HG02678 (cell line): ENCODE measurements at regions not wholly inside any gene's neighbourhood (a gene's known extent, or its start where the extent isn't known, plus 50 kb on each side); places are given as distances from the start of the nearest gene placed in this dataset.

ENCODE experiments used
- ATAC-seq: cut with Tn5 transposase; IDR thresholded peaks from one replicate; pipeline ENCODE4 v1.9.1; 2021; ENCODE audit warnings: mild to moderate bottlenecking, moderate library complexity; ENCODE audit not compliant: unreplicated experiment

DNA sequence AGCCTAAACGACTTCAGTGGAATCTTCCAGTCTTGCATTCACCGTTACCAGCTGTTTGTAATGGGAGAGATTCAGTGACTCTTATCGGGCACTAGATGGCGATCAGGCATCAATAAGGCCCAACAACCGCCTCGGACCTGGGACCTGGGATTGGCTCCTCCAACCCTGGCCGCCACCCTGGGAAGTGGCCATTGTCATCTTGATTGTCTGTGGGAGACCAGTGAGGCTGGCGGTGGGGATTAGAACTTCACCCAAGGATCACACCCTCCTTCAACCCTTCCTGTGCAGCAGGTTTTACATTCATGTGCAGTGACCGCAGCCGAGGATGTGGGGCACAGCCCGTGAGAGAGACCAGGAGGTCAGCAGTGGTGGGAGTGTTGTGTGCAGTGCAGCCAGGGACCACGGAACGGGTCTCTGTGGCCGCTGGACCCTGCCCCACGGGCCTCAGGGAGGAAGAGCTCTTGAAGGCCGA lies 85.3 kb downstream of the SPP2 start:
- ATAC-seq = peak; percentile 59

DNA sequence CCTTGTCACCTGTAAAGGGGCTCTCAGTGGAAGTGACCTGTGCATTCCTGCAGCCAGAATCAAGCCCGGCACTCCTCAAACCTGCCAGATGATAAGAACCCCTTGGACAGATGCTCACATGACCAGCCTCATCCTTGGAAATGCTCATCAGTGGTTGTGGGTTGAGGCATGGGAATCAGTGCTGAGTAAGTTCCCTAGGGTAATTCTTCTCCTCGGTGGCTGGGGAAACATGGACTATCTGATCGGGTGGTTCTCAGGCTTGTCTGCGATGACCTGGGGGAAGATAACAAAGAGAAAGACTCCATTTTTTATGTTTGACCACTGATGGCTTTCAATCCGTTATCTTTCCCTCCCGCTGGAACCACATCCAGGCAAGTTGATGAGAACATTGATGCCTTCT lies 84.0 kb downstream of the SPP2 start:
- ATAC-seq = no peak

DNA sequence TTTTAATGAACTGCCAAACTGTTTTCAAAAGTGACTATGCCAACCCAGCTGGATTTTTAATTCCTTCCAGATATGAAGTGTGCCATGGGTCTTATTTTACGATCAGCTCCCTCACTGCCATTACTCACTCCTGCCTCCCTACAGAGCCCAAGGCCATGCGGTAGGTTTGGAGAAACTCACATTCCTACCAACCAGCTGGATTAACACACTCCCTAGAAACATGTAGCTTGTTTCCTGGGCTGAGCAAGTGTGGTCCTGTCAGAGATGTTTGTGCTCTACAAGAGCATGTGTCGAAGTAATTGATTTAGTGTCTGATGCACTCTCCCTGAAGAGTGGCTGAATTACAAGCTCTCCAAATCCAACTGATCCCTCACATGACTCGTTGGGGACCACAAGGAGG lies 82.5 kb downstream of the SPP2 start:
- ATAC-seq = no peak

DNA sequence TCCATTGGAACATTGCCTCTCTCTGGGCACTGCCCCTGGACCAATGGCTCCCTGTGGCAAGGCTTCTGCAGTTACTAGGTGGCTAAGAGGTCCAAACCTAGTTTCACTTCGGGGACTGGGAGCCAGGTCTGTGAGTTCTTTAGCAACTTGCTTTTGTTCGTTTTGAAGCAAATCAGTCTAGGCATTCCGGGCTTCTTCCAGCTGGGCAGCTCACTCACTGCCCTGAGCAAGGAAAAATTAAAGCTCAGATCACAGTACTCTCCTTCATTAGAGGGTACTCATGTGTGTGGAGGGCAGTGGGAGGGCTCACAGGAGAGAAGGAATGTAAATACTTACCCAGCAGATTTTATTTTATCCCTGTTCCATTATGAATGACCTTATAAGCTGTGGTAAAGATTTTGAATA lies 80.3 kb downstream of the SPP2 start:
- no peak for ATAC-seq

DNA sequence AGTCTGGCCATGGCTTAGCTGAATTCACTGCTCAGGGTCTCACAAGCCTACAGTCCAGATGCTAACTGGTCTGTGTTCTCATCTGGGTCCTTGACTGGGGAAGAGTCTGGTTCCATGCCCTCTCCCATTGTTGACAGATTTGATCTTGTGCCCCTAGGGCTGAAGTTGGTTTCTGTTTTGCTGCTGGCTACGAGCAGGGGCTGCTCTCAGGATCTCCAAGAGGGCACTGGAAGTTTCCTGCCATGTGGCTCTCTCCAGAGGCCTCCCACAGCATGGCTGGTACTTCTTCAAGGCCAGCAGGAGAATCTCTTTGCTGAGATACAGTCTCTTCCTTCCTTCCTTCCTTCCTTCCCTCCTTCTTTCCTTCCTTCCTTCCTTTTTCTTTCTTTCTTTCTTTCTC lies 78.1 kb downstream of the SPP2 start:
- no peak for ATAC-seq
